OCI-LY1 (cell line): ENCODE measurements at regions not wholly inside any gene's neighbourhood (a gene's known extent, or its start where the extent isn't known, plus 50 kb on each side); places are given as distances from the start of the nearest gene placed in this dataset.

Source experiments
- EZH2 ChIP-seq: fragments of 200-600 bp; sonication (generic), shearing (Covaris generic); IDR thresholded peaks from 2 replicates; pipeline ENCODE4 v1.8.0; 2017; ENCODE audit warnings: borderline replicate concordance, mixed run types, mild to moderate bottlenecking, antibody characterized with exemption, low read length, moderate library complexity, mixed read lengths
- TF ChIP-seq, protein P1 (sequence below): fragments of 200-600 bp; sonication (generic), shearing (Covaris generic); IDR thresholded peaks from 2 replicates; pipeline ENCODE4 v1.5.1; 2017; ENCODE audit warnings: mild to moderate bottlenecking, antibody characterized with exemption, low read length, moderate library complexity, mixed read lengths

GRCh38 chr13:64127192-64127591 is 2711.5 kb upstream of the PCDH20 start:
- no peak for TF ChIP-seq EZH2
- TF ChIP-seq, protein P1, sequence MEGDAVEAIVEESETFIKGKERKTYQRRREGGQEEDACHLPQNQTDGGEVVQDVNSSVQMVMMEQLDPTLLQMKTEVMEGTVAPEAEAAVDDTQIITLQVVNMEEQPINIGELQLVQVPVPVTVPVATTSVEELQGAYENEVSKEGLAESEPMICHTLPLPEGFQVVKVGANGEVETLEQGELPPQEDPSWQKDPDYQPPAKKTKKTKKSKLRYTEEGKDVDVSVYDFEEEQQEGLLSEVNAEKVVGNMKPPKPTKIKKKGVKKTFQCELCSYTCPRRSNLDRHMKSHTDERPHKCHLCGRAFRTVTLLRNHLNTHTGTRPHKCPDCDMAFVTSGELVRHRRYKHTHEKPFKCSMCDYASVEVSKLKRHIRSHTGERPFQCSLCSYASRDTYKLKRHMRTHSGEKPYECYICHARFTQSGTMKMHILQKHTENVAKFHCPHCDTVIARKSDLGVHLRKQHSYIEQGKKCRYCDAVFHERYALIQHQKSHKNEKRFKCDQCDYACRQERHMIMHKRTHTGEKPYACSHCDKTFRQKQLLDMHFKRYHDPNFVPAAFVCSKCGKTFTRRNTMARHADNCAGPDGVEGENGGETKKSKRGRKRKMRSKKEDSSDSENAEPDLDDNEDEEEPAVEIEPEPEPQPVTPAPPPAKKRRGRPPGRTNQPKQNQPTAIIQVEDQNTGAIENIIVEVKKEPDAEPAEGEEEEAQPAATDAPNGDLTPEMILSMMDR = no peak
